ENCODE measurements at regions not wholly inside any gene's neighbourhood (a gene's known extent, or its start where the extent isn't known, plus 50 kb on each side); places are given as distances from the start of the nearest gene placed in this dataset.

GRCh38 chr4:117014236-117014635, 71.1 kb downstream of the TRAM1L1 start:
- no peak for DNase-seq

GRCh38 chr4:117010671-117011070, 74.7 kb downstream of the TRAM1L1 start:
- DNase-seq, result peak; percentile 7

- DNase-seq, result no peak
Measured at GRCh38 chr4:117001077-117001476, 84.3 kb downstream of the TRAM1L1 start.

GRCh38 chr4:116982656-116983055, 102.7 kb downstream of the TRAM1L1 start:
- DNase-seq, result no peak

GRCh38 chr4:116980436-116980835, 104.9 kb downstream of the TRAM1L1 start:
- peak; percentile 21 for DNase-seq

GRCh38 chr4:116959045-116959444, 126.3 kb downstream of the TRAM1L1 start:
- no peak for DNase-seq

- DNase-seq, result no peak
Measured at GRCh38 chr4:116953947-116954346, 131.4 kb downstream of the TRAM1L1 start.

- DNase-seq, result no peak
Measured at GRCh38 chr4:116952530-116953136, 132.7 kb downstream of the TRAM1L1 start.

GRCh38 chr4:116949856-116950255, 135.5 kb downstream of the TRAM1L1 start:
- no peak for DNase-seq

- DNase-seq, result no peak
Measured at GRCh38 chr4:116942315-116942714, 143.1 kb downstream of the TRAM1L1 start.

- DNase-seq, result no peak
Measured at GRCh38 chr4:116930329-116930728, 155.0 kb downstream of the TRAM1L1 start.

- DNase-seq, result no peak
Measured at GRCh38 chr4:116926631-116927295, 158.6 kb downstream of the TRAM1L1 start.

- peak; percentile 13 for DNase-seq
Measured at GRCh38 chr4:116925900-116926457, 159.4 kb downstream of the TRAM1L1 start.

GRCh38 chr4:116923389-116923788, 162.0 kb downstream of the TRAM1L1 start:
- DNase-seq, result no peak

GRCh38 chr4:116913451-116913850, 171.9 kb downstream of the TRAM1L1 start:
- no peak for DNase-seq

- DNase-seq, result no peak
Measured at GRCh38 chr4:116906758-116907157, 178.6 kb downstream of the TRAM1L1 start.

GRCh38 chr4:116899561-116899960, 185.8 kb downstream of the TRAM1L1 start:
- no peak for DNase-seq

- no peak for DNase-seq
Measured at GRCh38 chr4:116885579-116885978, 199.8 kb downstream of the TRAM1L1 start.

- no peak for DNase-seq
Measured at GRCh38 chr4:116882503-116882902, 202.9 kb downstream of the TRAM1L1 start.

- DNase-seq, result no peak
Measured at GRCh38 chr4:116881077-116881476, 204.3 kb downstream of the TRAM1L1 start.

- DNase-seq, result no peak
Measured at GRCh38 chr4:116880625-116881024, 204.8 kb downstream of the TRAM1L1 start.

GRCh38 chr4:116878280-116878679, 207.1 kb downstream of the TRAM1L1 start:
- DNase-seq, result no peak

GRCh38 chr4:116877069-116877468, 208.3 kb downstream of the TRAM1L1 start:
- DNase-seq, result no peak

- DNase-seq, result no peak
Measured at GRCh38 chr4:116872941-116873340, 212.4 kb downstream of the TRAM1L1 start.

GRCh38 chr4:116872308-116872707, 213.1 kb downstream of the TRAM1L1 start:
- DNase-seq, result no peak
